ENCODE measurements at regions not wholly inside any gene's neighbourhood (a gene's known extent, or its start where the extent isn't known, plus 50 kb on each side); places are given as distances from the start of the nearest gene placed in this dataset.
"Not testable (repeated sequence)": the region's sequence is repeated elsewhere in the genome, so short reads cannot be mapped to it uniquely, and the experiment has no call there.

GRCh38 chr21:23607782-23608431 lies 1999.4 kb downstream of the MRPL39 start:
- no peak for DNase-seq

GRCh38 chr21:23601549-23601948 lies 2005.7 kb downstream of the MRPL39 start:
- no peak for DNase-seq

- DNase-seq = no peak
Measured at GRCh38 chr21:23593582-23593981, 2013.7 kb downstream of the MRPL39 start.

- DNase-seq = no peak
Measured at GRCh38 chr21:23585419-23585818, 2021.9 kb downstream of the MRPL39 start.

GRCh38 chr21:23579573-23579972 lies 2027.7 kb downstream of the MRPL39 start:
- no peak for DNase-seq

- DNase-seq = no peak
Measured at GRCh38 chr21:23578027-23578426, 2029.3 kb downstream of the MRPL39 start.

- DNase-seq = no peak
Measured at GRCh38 chr21:23574932-23575331, 2032.3 kb downstream of the MRPL39 start.

- DNase-seq = not testable (repeated sequence)
Measured at GRCh38 chr21:23548924-23549323, 2058.4 kb downstream of the MRPL39 start.

- DNase-seq = no peak
Measured at GRCh38 chr21:23543333-23543732, 2063.9 kb downstream of the MRPL39 start.

GRCh38 chr21:23542097-23542496 lies 2065.2 kb downstream of the MRPL39 start:
- no peak for DNase-seq

- no peak for DNase-seq
Measured at GRCh38 chr21:23541571-23541970, 2065.7 kb downstream of the MRPL39 start.

GRCh38 chr21:23534850-23535249 lies 2072.4 kb downstream of the MRPL39 start:
- no peak for DNase-seq

- DNase-seq = no peak
Measured at GRCh38 chr21:23531444-23531843, 2075.8 kb downstream of the MRPL39 start.

- DNase-seq = no peak
Measured at GRCh38 chr21:23524685-23525084, 2082.6 kb downstream of the MRPL39 start.

GRCh38 chr21:23522751-23523150 lies 2084.5 kb downstream of the MRPL39 start:
- DNase-seq = no peak

GRCh38 chr21:23507501-23507900 lies 2099.8 kb downstream of the MRPL39 start:
- no peak for DNase-seq

GRCh38 chr21:23496729-23497128 lies 2110.6 kb downstream of the MRPL39 start:
- no peak for DNase-seq

- DNase-seq = no peak
Measured at GRCh38 chr21:23488245-23488644, 2119.0 kb downstream of the MRPL39 start.

GRCh38 chr21:23480591-23481270 lies 2126.6 kb downstream of the MRPL39 start:
- no peak for DNase-seq

GRCh38 chr21:23478381-23478780 lies 2128.9 kb downstream of the MRPL39 start:
- no peak for DNase-seq

GRCh38 chr21:23475281-23476219 lies 2131.7 kb downstream of the MRPL39 start:
- no peak for DNase-seq

GRCh38 chr21:23471877-23472276 lies 2135.4 kb downstream of the MRPL39 start:
- DNase-seq = no peak

- DNase-seq = no peak
Measured at GRCh38 chr21:23463365-23463764, 2143.9 kb downstream of the MRPL39 start.

All from renal pelvis (tissue), 1 donor.